Glutamatergic neuron (in vitro differentiated cells): ENCODE measurements at regions not wholly inside any gene's neighbourhood (a gene's known extent, or its start where the extent isn't known, plus 50 kb on each side); places are given as distances from the start of the nearest gene placed in this dataset.
"Not testable (repeated sequence)": the region's sequence is repeated elsewhere in the genome, so short reads cannot be mapped to it uniquely, and the experiment has no call there.

Source experiments
- DNase-seq: peaks from one replicate; pipeline ENCODE4 v3.0.0; 2022
- H3K27ac Mint-ChIP-seq: one replicate; pipeline ENCODE4 v1.8.0; 2020; ENCODE audit warnings: mild to moderate bottlenecking, mixed read lengths, inconsistent platforms; ENCODE audit not compliant: unreplicated experiment
- H3K27me3 Mint-ChIP-seq: one replicate; pipeline ENCODE4 v1.8.0; 2020; ENCODE audit warnings: mild to moderate bottlenecking, moderate library complexity, mixed read lengths, inconsistent platforms; ENCODE audit not compliant: unreplicated experiment
- H3K36me3 Mint-ChIP-seq: one replicate; pipeline ENCODE4 v1.8.0; 2020; ENCODE audit warnings: mild to moderate bottlenecking, mixed read lengths, inconsistent platforms; ENCODE audit not compliant: unreplicated experiment
- H3K4me1 Mint-ChIP-seq: one replicate; pipeline ENCODE4 v1.8.0; 2020; ENCODE audit warnings: mild to moderate bottlenecking, low read depth, mixed read lengths, inconsistent platforms; ENCODE audit not compliant: unreplicated experiment
- H3K4me3 Mint-ChIP-seq: one replicate; pipeline ENCODE4 v1.8.0; 2020; ENCODE audit warnings: mild to moderate bottlenecking, mixed read lengths, inconsistent platforms; ENCODE audit not compliant: unreplicated experiment
- H3K9me3 Mint-ChIP-seq: one replicate; pipeline ENCODE4 v1.8.0; 2020; ENCODE audit warnings: mild to moderate bottlenecking, moderate library complexity, mixed read lengths, inconsistent platforms; ENCODE audit not compliant: unreplicated experiment
- CTCF ChIP-seq: fragments of 200-600 bp; sonication (generic); IDR thresholded peaks from one replicate; pipeline ENCODE4 v1.5.0; 2021; ENCODE audit not compliant: partially characterized antibody, unreplicated experiment

DNA sequence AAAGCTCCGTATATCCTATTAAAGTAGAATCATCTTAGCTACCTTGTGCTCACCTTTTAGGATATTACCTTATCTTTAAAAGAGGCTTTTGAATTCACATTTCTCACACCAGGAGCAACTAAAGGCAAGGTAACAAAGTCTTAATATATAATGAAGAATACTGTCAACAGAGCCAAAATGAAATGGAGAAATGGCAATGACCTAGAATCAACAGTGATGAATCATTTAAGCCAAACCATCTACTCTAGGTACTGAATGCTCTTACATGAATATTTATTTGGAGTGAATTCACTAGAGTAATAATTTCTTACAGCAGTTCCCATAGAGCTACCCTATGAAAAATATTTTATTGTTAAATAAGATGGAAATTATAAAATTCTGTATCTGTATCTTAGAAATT is 421.0 kb downstream of the RND3 start:
- DNase-seq = no peak
- no peaks in the 10 kb centered on the region for H3K36me3 Mint-ChIP-seq
- no peak overlapping the region for H3K27ac Mint-ChIP-seq
- TF ChIP-seq CTCF = no peak
- no peak overlapping the region for H3K4me3 Mint-ChIP-seq
- H3K4me1 Mint-ChIP-seq = no peaks in the 10 kb centered on the region
- H3K9me3 Mint-ChIP-seq = peaks cover 1% of the 10 kb centered on the region
- no peaks in the 10 kb centered on the region for H3K27me3 Mint-ChIP-seq

GRCh38 chr2:150063931-150064548 is 423.4 kb downstream of the RND3 start:
- Mint-ChIP-seq H3K27ac (no peak overlapping the region), H3K4me3 (no peak overlapping the region), H3K36me3 (no peaks in the 10 kb centered on the region), H3K9me3 (no peaks in the 10 kb centered on the region), H3K27me3 (no peaks in the 10 kb centered on the region), H3K4me1 (no peaks in the 10 kb centered on the region)
- TF ChIP-seq CTCF = no peak
- no peak for DNase-seq

- Mint-ChIP-seq H3K36me3 (no peaks in the 10 kb centered on the region), H3K9me3 (no peaks in the 10 kb centered on the region), H3K4me1 (no peaks in the 10 kb centered on the region), H3K27me3 (no peaks in the 10 kb centered on the region), H3K4me3 (no peak overlapping the region), H3K27ac (no peak overlapping the region)
- no peak for DNase-seq
- no peak for TF ChIP-seq CTCF
Observed at GRCh38 chr2:150063432-150063889, 424.0 kb downstream of the RND3 start.

- no peak for DNase-seq
- no peaks in the 10 kb centered on the region for H3K36me3 Mint-ChIP-seq
- H3K4me3 Mint-ChIP-seq = no peak overlapping the region
- no peaks in the 10 kb centered on the region for H3K27me3 Mint-ChIP-seq
- H3K27ac Mint-ChIP-seq = no peak overlapping the region
- H3K9me3 Mint-ChIP-seq = peaks cover under 1% of the 10 kb centered on the region
- H3K4me1 Mint-ChIP-seq = no peaks in the 10 kb centered on the region
- TF ChIP-seq CTCF = no peak
Observed at GRCh38 chr2:150062416-150062815, 425.1 kb downstream of the RND3 start.

DNA sequence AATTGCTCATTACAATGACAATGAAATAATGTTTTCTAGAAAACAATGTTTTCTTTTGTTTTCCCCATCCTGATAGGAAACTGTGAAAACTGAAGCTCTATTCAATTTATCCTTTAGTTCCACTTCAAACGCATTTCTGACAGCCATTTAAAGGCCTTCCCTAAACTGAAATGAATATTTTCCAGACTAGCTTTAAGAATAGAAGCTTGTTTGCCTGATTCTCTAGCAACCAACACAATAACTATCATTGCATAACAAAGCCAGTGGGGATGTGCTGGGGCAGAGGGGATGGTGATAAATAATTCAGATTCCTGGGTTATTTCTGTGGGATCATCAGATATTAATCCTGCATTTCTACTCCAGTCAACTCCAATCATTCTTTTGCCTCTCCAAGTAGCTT is 427.1 kb downstream of the RND3 start:
- H3K36me3 Mint-ChIP-seq = no peaks in the 10 kb centered on the region
- H3K27ac Mint-ChIP-seq = no peak overlapping the region
- H3K9me3 Mint-ChIP-seq = peaks cover 2% of the 10 kb centered on the region
- no peaks in the 10 kb centered on the region for H3K4me1 Mint-ChIP-seq
- H3K4me3 Mint-ChIP-seq = no peak overlapping the region
- no peaks in the 10 kb centered on the region for H3K27me3 Mint-ChIP-seq
- no peak for TF ChIP-seq CTCF
- no peak for DNase-seq

GRCh38 chr2:150059676-150060075 is 427.8 kb downstream of the RND3 start:
- not testable (repeated sequence) for H3K4me3 Mint-ChIP-seq, H3K36me3 Mint-ChIP-seq, H3K27me3 Mint-ChIP-seq, H3K4me1 Mint-ChIP-seq, H3K9me3 Mint-ChIP-seq, DNase-seq, H3K27ac Mint-ChIP-seq
